ENCODE measurements at regions not wholly inside any gene's neighbourhood (a gene's known extent, or its start where the extent isn't known, plus 50 kb on each side); places are given as distances from the start of the nearest gene placed in this dataset.

DNA sequence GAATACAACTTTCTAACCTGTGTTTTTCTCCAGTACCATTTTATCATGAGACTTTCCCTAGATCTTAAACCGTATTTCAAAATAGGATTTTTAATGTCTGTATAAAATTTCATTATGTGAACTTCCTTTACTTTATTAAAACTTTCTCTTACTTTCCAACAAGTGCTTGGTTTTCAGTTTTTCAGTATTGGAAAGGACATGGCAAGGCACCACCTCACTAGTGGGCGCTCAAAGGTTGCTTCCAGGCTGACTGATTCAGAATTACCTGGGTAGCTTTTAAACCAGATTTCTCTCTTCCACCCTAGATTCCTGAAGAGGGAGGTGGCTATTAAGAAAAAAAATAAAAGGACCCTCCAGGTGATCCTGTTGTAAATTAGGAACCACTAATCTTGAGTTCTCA, 236.6 kb downstream of the SOX2 start:
- 8% methylated on average over 1 of the region's 2 CpGs for WGBS
- no peaks in the 10 kb centered on the region for H3K27me3 ChIP-seq (ENCODE audit: control insufficient read depth in 1 of 2, insufficient read depth in 1 of 2, low read length in 2 of 2)

DNA sequence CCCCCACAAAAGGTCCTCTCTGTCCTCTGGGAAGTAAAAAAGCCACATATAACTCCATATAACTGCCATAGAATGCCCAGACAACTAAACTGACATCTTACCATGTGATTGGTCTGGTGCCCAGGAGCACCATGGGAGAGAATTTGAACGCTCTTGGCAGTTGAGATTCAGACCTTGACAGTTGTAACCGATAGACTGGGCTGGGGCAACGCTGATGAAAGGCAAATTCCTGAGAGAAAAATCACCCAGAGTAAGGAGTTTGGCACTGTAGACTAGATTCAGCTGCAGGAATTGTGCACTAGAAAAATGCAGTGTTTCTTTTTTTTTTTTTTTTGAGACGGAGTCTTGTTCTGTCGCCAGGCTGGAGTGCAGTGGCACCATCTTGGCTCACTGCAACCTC, 240.5 kb downstream of the SOX2 start:
- Histone ChIP-seq H3K27ac (ENCODE audit: low read length, poor library complexity, severe bottlenecking) (no peak overlapping the region), H2BK15ac (ENCODE audit: low read depth, poor library complexity, severe bottlenecking) (no peak overlapping the region), H2AK5ac (ENCODE audit: low read length, severe bottlenecking) (no peak overlapping the region), H3K4me1 (ENCODE audit: control insufficient read depth, insufficient read depth, low read depth, low read length) (no peaks in the 10 kb centered on the region), H2BK5ac (ENCODE audit: low read depth, low read length, poor library complexity, severe bottlenecking) (no peak overlapping the region), H3K79me1 (replicated peaks; ENCODE audit: low read length, poor library complexity, severe bottlenecking) (no peaks in the 10 kb centered on the region), H2BK12ac (ENCODE audit: low read length in 2 of 2) (no peak overlapping the region), H4K91ac (ENCODE audit: low read length) (no peak overlapping the region), H2BK120ac (ENCODE audit: low read depth, low read length) (no peak overlapping the region), H3K14ac (ENCODE audit: low read length in 2 of 2) (no peak overlapping the region), H3K27me3 (ENCODE audit: control insufficient read depth in 1 of 2, insufficient read depth in 1 of 2, low read length in 2 of 2) (no peaks in the 10 kb centered on the region), H3K4me2 (ENCODE audit: low read length, poor library complexity, severe bottlenecking) (no peak overlapping the region), H3K23ac (ENCODE audit: low read length in 2 of 2) (no peak overlapping the region), H4K8ac (ENCODE audit: low read length) (no peak overlapping the region), H3K4ac (ENCODE audit: low read depth in 1 of 2, low read length in 2 of 2) (no peak overlapping the region), H3K4me3 (ENCODE audit: insufficient read depth in 1 of 2, low read depth in 1 of 2, low read length in 2 of 2) (no peak overlapping the region), H3K9ac (ENCODE audit: low read length) (no peak overlapping the region), H2AFZ (ENCODE audit: low read depth, low read length) (no peak overlapping the region), H3K18ac (ENCODE audit: low read depth in 1 of 2, low read length in 2 of 2) (no peak overlapping the region), H3K36me3 (ENCODE audit: control insufficient read depth in 1 of 2, insufficient read depth in 2 of 2, low read depth in 1 of 2, low read length in 2 of 2) (no peaks in the 10 kb centered on the region), H3K9me3 (ENCODE audit: control insufficient read depth, low read length) (no peaks in the 10 kb centered on the region)
- 74% methylated on average over 4 of the region's 5 CpGs for WGBS
- no peak for DNase-seq

More for the DNA sequence above, 236.6 kb downstream of the SOX2 start:
- H2AFZ ChIP-seq (ENCODE audit: low read depth, low read length) = no peak overlapping the region
- no peak overlapping the region for H4K8ac ChIP-seq (ENCODE audit: low read length)
- no peaks in the 10 kb centered on the region for H3K9me3 ChIP-seq (ENCODE audit: control insufficient read depth, low read length)
- H3K4me2 ChIP-seq (ENCODE audit: low read length, poor library complexity, severe bottlenecking) = no peak overlapping the region
- no peak overlapping the region for H2BK12ac ChIP-seq (ENCODE audit: low read length in 2 of 2)
- H2BK15ac ChIP-seq (ENCODE audit: low read depth, poor library complexity, severe bottlenecking) = no peak overlapping the region
- H3K4me1 ChIP-seq (ENCODE audit: control insufficient read depth, insufficient read depth, low read depth, low read length) = no peaks in the 10 kb centered on the region
- no peak overlapping the region for H3K27ac ChIP-seq (ENCODE audit: low read length, poor library complexity, severe bottlenecking)
- no peak overlapping the region for H4K91ac ChIP-seq (ENCODE audit: low read length)
- H3K4ac ChIP-seq (ENCODE audit: low read depth in 1 of 2, low read length in 2 of 2) = no peak overlapping the region
- H3K14ac ChIP-seq (ENCODE audit: low read length in 2 of 2) = no peak overlapping the region
- H3K18ac ChIP-seq (ENCODE audit: low read depth in 1 of 2, low read length in 2 of 2) = no peak overlapping the region
- H3K79me1 ChIP-seq (replicated peaks; ENCODE audit: low read length, poor library complexity, severe bottlenecking) = no peaks in the 10 kb centered on the region
- H3K23ac ChIP-seq (ENCODE audit: low read length in 2 of 2) = no peak overlapping the region
- H3K36me3 ChIP-seq (ENCODE audit: control insufficient read depth in 1 of 2, insufficient read depth in 2 of 2, low read depth in 1 of 2, low read length in 2 of 2) = no peaks in the 10 kb centered on the region
- no peak for DNase-seq
- no peak overlapping the region for H2AK5ac ChIP-seq (ENCODE audit: low read length, severe bottlenecking)
- H3K4me3 ChIP-seq (ENCODE audit: insufficient read depth in 1 of 2, low read depth in 1 of 2, low read length in 2 of 2) = no peak overlapping the region
- no peak overlapping the region for H2BK120ac ChIP-seq (ENCODE audit: low read depth, low read length)
- H2BK5ac ChIP-seq (ENCODE audit: low read depth, low read length, poor library complexity, severe bottlenecking) = no peak overlapping the region
- no peak overlapping the region for H3K9ac ChIP-seq (ENCODE audit: low read length)

DNA sequence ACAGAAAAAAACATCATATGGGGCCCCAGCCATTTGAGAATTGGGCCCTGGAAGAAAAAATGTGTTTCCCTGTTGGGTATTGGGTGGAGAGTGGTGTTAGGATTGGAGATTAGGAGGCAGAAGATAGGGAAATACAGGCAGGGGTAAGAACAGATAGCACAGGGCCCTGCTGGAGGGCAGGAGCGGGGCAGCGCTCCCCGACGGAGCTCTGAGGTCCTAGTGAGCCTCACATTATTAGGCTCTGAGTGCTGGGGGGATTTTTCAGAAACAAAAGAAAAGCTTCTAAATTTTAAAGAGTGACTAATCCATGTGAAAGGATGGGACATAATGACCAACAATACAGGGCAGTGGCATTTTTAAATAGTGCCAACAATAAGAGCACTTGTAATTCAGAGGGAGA, 241.2 kb downstream of the SOX2 start:
- Histone ChIP-seq H3K9me3 (ENCODE audit: control insufficient read depth, low read length) (no peaks in the 10 kb centered on the region), H3K14ac (ENCODE audit: low read length in 2 of 2) (no peak overlapping the region), H3K36me3 (ENCODE audit: control insufficient read depth in 1 of 2, insufficient read depth in 2 of 2, low read depth in 1 of 2, low read length in 2 of 2) (no peaks in the 10 kb centered on the region), H2AK5ac (ENCODE audit: low read length, severe bottlenecking) (no peak overlapping the region), H2BK5ac (ENCODE audit: low read depth, low read length, poor library complexity, severe bottlenecking) (no peak overlapping the region), H3K9ac (ENCODE audit: low read length) (no peak overlapping the region), H3K23ac (ENCODE audit: low read length in 2 of 2) (no peak overlapping the region), H2BK15ac (ENCODE audit: low read depth, poor library complexity, severe bottlenecking) (no peak overlapping the region), H3K18ac (ENCODE audit: low read depth in 1 of 2, low read length in 2 of 2) (no peak overlapping the region), H3K27me3 (ENCODE audit: control insufficient read depth in 1 of 2, insufficient read depth in 1 of 2, low read length in 2 of 2) (no peaks in the 10 kb centered on the region), H2BK12ac (ENCODE audit: low read length in 2 of 2) (no peak overlapping the region), H4K8ac (ENCODE audit: low read length) (no peak overlapping the region), H2AFZ (ENCODE audit: low read depth, low read length) (no peak overlapping the region), H3K4me2 (ENCODE audit: low read length, poor library complexity, severe bottlenecking) (no peak overlapping the region), H3K4ac (ENCODE audit: low read depth in 1 of 2, low read length in 2 of 2) (no peak overlapping the region), H3K27ac (ENCODE audit: low read length, poor library complexity, severe bottlenecking) (no peak overlapping the region), H2BK120ac (ENCODE audit: low read depth, low read length) (no peak overlapping the region), H4K91ac (ENCODE audit: low read length) (no peak overlapping the region), H3K4me3 (ENCODE audit: insufficient read depth in 1 of 2, low read depth in 1 of 2, low read length in 2 of 2) (no peak overlapping the region), H3K4me1 (ENCODE audit: control insufficient read depth, insufficient read depth, low read depth, low read length) (no peaks in the 10 kb centered on the region), H3K79me1 (replicated peaks; ENCODE audit: low read length, poor library complexity, severe bottlenecking) (no peaks in the 10 kb centered on the region)
- no peak for DNase-seq
- 71% methylated on average over 4 of the region's 4 CpGs for WGBS

DNA sequence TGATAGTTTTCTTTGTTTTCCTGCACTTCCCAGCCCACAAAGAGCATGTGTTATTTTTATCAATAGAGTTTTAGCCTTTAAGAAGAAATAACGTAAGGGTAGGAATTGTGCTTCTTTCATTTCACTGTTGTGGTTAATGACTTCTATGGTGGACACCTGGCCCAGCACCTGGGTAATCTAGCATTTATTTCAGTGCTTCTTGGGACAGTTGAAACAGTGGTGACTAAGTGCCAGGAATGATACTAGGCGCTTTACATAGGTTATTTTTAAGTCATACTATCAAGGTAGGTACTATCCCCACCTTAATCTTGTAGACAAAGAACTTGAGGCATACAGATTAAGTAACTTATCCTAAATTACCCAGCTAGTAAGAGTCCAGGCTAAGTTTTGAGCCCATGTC, 243.8 kb downstream of the SOX2 start:
- Histone ChIP-seq H2BK120ac (ENCODE audit: low read depth, low read length) (no peak overlapping the region), H3K27ac (ENCODE audit: low read length, poor library complexity, severe bottlenecking) (no peak overlapping the region), H3K18ac (ENCODE audit: low read depth in 1 of 2, low read length in 2 of 2) (no peak overlapping the region), H2BK15ac (ENCODE audit: low read depth, poor library complexity, severe bottlenecking) (no peak overlapping the region), H2BK12ac (ENCODE audit: low read length in 2 of 2) (no peak overlapping the region), H2AK5ac (ENCODE audit: low read length, severe bottlenecking) (no peak overlapping the region), H3K23ac (ENCODE audit: low read length in 2 of 2) (no peak overlapping the region), H2AFZ (ENCODE audit: low read depth, low read length) (no peak overlapping the region), H4K91ac (ENCODE audit: low read length) (no peak overlapping the region), H3K4ac (ENCODE audit: low read depth in 1 of 2, low read length in 2 of 2) (no peak overlapping the region), H3K14ac (ENCODE audit: low read length in 2 of 2) (no peak overlapping the region), H3K4me2 (ENCODE audit: low read length, poor library complexity, severe bottlenecking) (no peak overlapping the region), H3K4me1 (ENCODE audit: control insufficient read depth, insufficient read depth, low read depth, low read length) (no peaks in the 10 kb centered on the region), H3K79me1 (replicated peaks; ENCODE audit: low read length, poor library complexity, severe bottlenecking) (no peaks in the 10 kb centered on the region), H3K36me3 (ENCODE audit: control insufficient read depth in 1 of 2, insufficient read depth in 2 of 2, low read depth in 1 of 2, low read length in 2 of 2) (no peaks in the 10 kb centered on the region), H3K4me3 (ENCODE audit: insufficient read depth in 1 of 2, low read depth in 1 of 2, low read length in 2 of 2) (no peak overlapping the region), H3K9me3 (ENCODE audit: control insufficient read depth, low read length) (no peaks in the 10 kb centered on the region), H2BK5ac (ENCODE audit: low read depth, low read length, poor library complexity, severe bottlenecking) (no peak overlapping the region), H3K27me3 (ENCODE audit: control insufficient read depth in 1 of 2, insufficient read depth in 1 of 2, low read length in 2 of 2) (no peaks in the 10 kb centered on the region), H3K9ac (ENCODE audit: low read length) (no peak overlapping the region), H4K8ac (ENCODE audit: low read length) (no peak overlapping the region)
- WGBS = 86% methylated on average over 1 of the region's 2 CpGs
- DNase-seq = no peak
